ENCODE measurements at regions not wholly inside any gene's neighbourhood (a gene's known extent, or its start where the extent isn't known, plus 50 kb on each side); places are given as distances from the start of the nearest gene placed in this dataset.

DNA sequence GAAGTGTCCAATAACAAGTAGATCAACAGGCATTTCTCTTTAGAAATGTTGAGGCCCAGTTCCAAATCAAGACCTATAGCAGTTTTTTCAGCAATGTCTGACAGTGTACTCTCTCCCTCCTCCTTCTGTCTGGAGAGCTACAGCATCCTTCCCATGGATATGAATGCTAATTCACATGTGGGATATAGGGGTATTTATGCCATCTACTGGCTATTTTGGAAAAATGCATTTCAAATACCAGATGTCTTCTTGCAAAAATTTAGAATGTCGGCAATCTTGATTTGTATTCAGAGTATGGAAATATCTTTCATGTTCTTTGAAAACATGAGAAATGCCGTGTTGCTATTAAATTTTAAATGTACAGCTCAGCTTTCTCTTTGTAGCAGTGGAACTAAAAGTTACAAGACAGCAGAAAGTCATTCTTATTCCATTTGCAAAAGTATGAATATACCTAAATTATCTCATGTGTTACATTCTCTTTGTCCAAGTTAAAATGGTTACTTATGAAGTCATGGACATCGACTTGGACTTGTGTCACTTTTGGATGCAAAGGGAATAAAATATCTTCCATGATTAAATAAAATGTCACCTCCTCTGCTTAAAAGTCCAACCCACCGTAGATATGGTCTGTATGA lies 647.8 kb downstream of the TAF11L14 start:
- TF ChIP-seq CTCF (IDR thresholded peaks at IDR 0.05 in 2 of 3, conservative IDR thresholded peaks at IDR 0.05 in 1 of 3; ENCODE audit: insufficient read depth in 2 of 3, low read depth in 1 of 3, low read length in 3 of 3) (peak in 2 of 3 experiments; percentile 5 to 39; a peak in 2 of 6 replicates), MIER1 (IDR thresholded peaks at IDR 0.05; ENCODE audit: low read depth) (no peak), POLR2A (conservative IDR thresholded peaks at IDR 0.05) (no peak), TAF1 (IDR thresholded peaks at IDR 0.05; ENCODE audit: control insufficient read depth, extremely low read depth, insufficient read depth, low read length, severe bottlenecking) (no peak), ESRRB (CRISPR knock-in tag; IDR thresholded peaks at IDR 0.05; ENCODE audit: borderline replicate concordance) (no peak), PTTG1 (tag; IDR thresholded peaks at IDR 0.05; ENCODE audit: low read depth) (no peak)
